Heart left ventricle (tissue), 16 donors: ENCODE measurements at regions not wholly inside any gene's neighbourhood (a gene's known extent, or its start where the extent isn't known, plus 50 kb on each side); places are given as distances from the start of the nearest gene placed in this dataset.
"Not testable (repeated sequence)": the region's sequence is repeated elsewhere in the genome, so short reads cannot be mapped to it uniquely, and the experiment has no call there.

Experiments used
- ATAC-seq, 4 donors: fragments of 200-7000 bp; cut with Tn5 transposase; one replicate each; pipeline ENCODE4 v1.9.1; 2020 to 2022; ENCODE audit warnings: moderate library complexity in 4 of 4, mild to moderate bottlenecking in 3 of 4, moderate number of reproducible peaks in 1 of 4
- DNase-seq, 5 donors: peaks; one replicate each; pipeline ENCODE4 v3.0.0-alpha.2; 2020
- H3K27ac ChIP-seq, 12 donors: fragments of 200-600 bp; sonication (generic) in 4 of 12; one replicate each; pipeline versions ENCODE4 v1.5.0 to v1.8.0; 2016 to 2022; ENCODE audit warnings: mild to moderate bottlenecking in 2 of 12
- H3K27me3 ChIP-seq, 9 donors: fragments of 200-600 bp; sonication (generic) in 2 of 9; one replicate each; pipeline versions ENCODE4 v1.5.1 to v1.8.0; 2016 to 2022; ENCODE audit warnings: mild to moderate bottlenecking in 3 of 9
- H3K36me3 ChIP-seq, 9 donors: fragments of 200-600 bp; sonication (generic) in 2 of 9; one replicate each; pipeline versions ENCODE4 v1.5.0 to v1.8.0; 2018 to 2022; ENCODE audit warnings: mild to moderate bottlenecking in 2 of 9
- H3K4me1 ChIP-seq, 12 donors: fragments of 200-600 bp; sonication (generic) in 4 of 12; one replicate each; pipeline versions ENCODE4 v1.5.0 to v1.8.0; 2016 to 2022; ENCODE audit warnings: mild to moderate bottlenecking in 3 of 12
- H3K4me3 ChIP-seq, 12 donors: fragments of 200-600 bp; sonication (generic) in 4 of 12; one replicate each; pipeline versions ENCODE4 v1.5.0 to v1.8.0; 2017 to 2022; ENCODE audit warnings: mild to moderate bottlenecking in 9 of 12, moderate library complexity in 4 of 12
- H3K9me3 ChIP-seq, 12 donors: fragments of 200-600 bp; sonication (generic) in 4 of 12; one replicate each; pipeline versions ENCODE4 v1.5.0 to v1.8.0; 2016 to 2022; ENCODE audit warnings: mild to moderate bottlenecking in 1 of 12
- CTCF ChIP-seq, 12 donors: fragments of 200-600 bp; sonication (generic) in 4 of 12; IDR thresholded peaks; one replicate each; pipeline versions ENCODE4 v1.5.0 to v1.8.0; 2018 to 2022; ENCODE audit warnings: antibody characterized with exemption in 12 of 12, mild to moderate bottlenecking in 5 of 12
- POLR2A ChIP-seq, 2 donors: fragments of 450-650 bp; IDR thresholded peaks; one replicate each; pipeline ENCODE4 v1.6.1; 2017; ENCODE audit warnings: antibody characterized with exemption in 2 of 2, mild to moderate bottlenecking in 2 of 2, moderate library complexity in 2 of 2
- whole genome bisulfite sequencing, 4 donors: extraction: QIAGEN DNeasy Blood & Tissue Kit in 2 of 4; methylation state at CpG; one replicate each; pipeline versions ENCODE4 v1.1.5 to v1.1.7; 2013 to 2018; 5-methylcytosine and 5-hydroxymethylcytosine counted together
- intact Hi-C, 10 donors: fragments of 100-400 bp; cut with DNase I; formaldehyde crosslinking; loops; one replicate each; pipeline versions ENCODE4 v1.11.1 to v1.14.2; 2022
- donor health status: ischemic (EF 13 %, LVEDD 7.1; RV severe dilation, severe dysfunction).
- donor health status: healthy with polysubstance abuse.
- donor health status: DM: no; HTN: yes; CAD: no.
- donor health status: DM: no; HTN: no; CAD: no.
- donor health status: ischemic (EF 25% LVEDD 6.9; RV normal size, moderate dysfunction).
- donor health status: ischemic (EF 25% LVEDD 5.7; RV mildly dilated, moderate dysfunction).
- donor health status: healthy.
- donor health status: DM: yes; HTN: yes; CAD: no.
- donor health status: ischemic (EF 35%, LVEDD 5.7; RV mildly dilated, moderate dysfunction).
- donor health status: nonischemic (EF 11% LVEDD 7.7; RV severe dilation, severe dysfunction).
- donor health status: DM: yes; HTN: yes; CAD: no.
- donor health status: PGD.
- donor health status: ischemic (EF 29% LVEDD 5.4; RV normal size, mild dysfunction).
- donor health status: nonischemic (EF 23%, LVEDD 6.1; RV moderate dilation, normal function).

- ATAC-seq (no peak), DNase-seq (no peak)
- TF ChIP-seq CTCF (IDR thresholded peaks at IDR 0.05) (no peak), POLR2A (IDR thresholded peaks at IDR 0.05) (no peak)
- Histone ChIP-seq H3K36me3 (no peaks in the 10 kb centered on the region), H3K27ac (no peak overlapping the region), H3K4me3 (no peak overlapping the region), H3K4me1 (no peaks in the 10 kb centered on the region), H3K27me3 (peaks cover 0 to 35% (median 0%) of the 10 kb centered on the region in 9 donors), H3K9me3 (no peaks in the 10 kb centered on the region)
- intact Hi-C loops = no loop called here
- WGBS, 4 donors = 52 to 61% (median 58%) methylated on average over 4 of the region's 4 CpGs
Measured at GRCh38 chrX:47302396-47302795, 68.0 kb upstream of the ZNF157 start.

GRCh38 chrX:47306471-47307023 lies 63.8 kb upstream of the ZNF157 start:
- H3K4me1 ChIP-seq, H3K9me3 ChIP-seq, ATAC-seq, H3K27ac ChIP-seq, H3K4me3 ChIP-seq, intact Hi-C loops, DNase-seq, H3K36me3 ChIP-seq: not testable (repeated sequence)
- H3K27me3 ChIP-seq = peaks cover 0 to 48% (median 0%) of the 10 kb centered on the region in 9 donors
- 61 to 80% (median 72%) methylated on average over 6 to 7 of the region's 7 CpGs for WGBS, 4 donors

- TF ChIP-seq CTCF (IDR thresholded peaks at IDR 0.05) = peak in 10 of 12 donors; percentile 8 to 49 (median 27)
- TF ChIP-seq POLR2A (IDR thresholded peaks at IDR 0.05) = no peak
- intact Hi-C loops = no loop called here
- peaks cover 0 to 35% (median 0%) of the 10 kb centered on the region in 9 donors for H3K27me3 ChIP-seq
- H3K4me3 ChIP-seq = no peak overlapping the region
- 40 to 50% (median 45%) methylated on average over 17 to 19 of the region's 19 CpGs for WGBS, 4 donors
- H3K36me3 ChIP-seq = no peaks in the 10 kb centered on the region
- DNase-seq (peak in 3 of 5 donors; percentile 8 to 30 (median 18)), ATAC-seq (no peak)
- H3K4me1 ChIP-seq = no peaks in the 10 kb centered on the region
- H3K27ac ChIP-seq = no peak overlapping the region
- H3K9me3 ChIP-seq = no peaks in the 10 kb centered on the region
Measured at GRCh38 chrX:47311932-47312774, 58.2 kb upstream of the ZNF157 start.

GRCh38 chrX:47313056-47313455 lies 57.3 kb upstream of the ZNF157 start:
- H3K9me3 ChIP-seq = no peaks in the 10 kb centered on the region
- DNase-seq (peak in 1 of 5 donors; percentile 42), ATAC-seq (no peak)
- H3K27ac ChIP-seq = no peak overlapping the region
- peaks cover 0 to 39% (median 0%) of the 10 kb centered on the region in 9 donors for H3K27me3 ChIP-seq
- no peaks in the 10 kb centered on the region for H3K4me1 ChIP-seq
- H3K4me3 ChIP-seq = no peak overlapping the region
- H3K36me3 ChIP-seq = no peaks in the 10 kb centered on the region
- WGBS, 4 donors = 42 to 62% (median 44%) methylated on average over 5 of the region's 5 CpGs
- TF ChIP-seq CTCF (IDR thresholded peaks at IDR 0.05) (no peak), POLR2A (IDR thresholded peaks at IDR 0.05) (no peak)
- intact Hi-C loops = no loop called here
